ENCODE measurements at regions not wholly inside any gene's neighbourhood (a gene's known extent, or its start where the extent isn't known, plus 50 kb on each side); places are given as distances from the start of the nearest gene placed in this dataset.

DNA sequence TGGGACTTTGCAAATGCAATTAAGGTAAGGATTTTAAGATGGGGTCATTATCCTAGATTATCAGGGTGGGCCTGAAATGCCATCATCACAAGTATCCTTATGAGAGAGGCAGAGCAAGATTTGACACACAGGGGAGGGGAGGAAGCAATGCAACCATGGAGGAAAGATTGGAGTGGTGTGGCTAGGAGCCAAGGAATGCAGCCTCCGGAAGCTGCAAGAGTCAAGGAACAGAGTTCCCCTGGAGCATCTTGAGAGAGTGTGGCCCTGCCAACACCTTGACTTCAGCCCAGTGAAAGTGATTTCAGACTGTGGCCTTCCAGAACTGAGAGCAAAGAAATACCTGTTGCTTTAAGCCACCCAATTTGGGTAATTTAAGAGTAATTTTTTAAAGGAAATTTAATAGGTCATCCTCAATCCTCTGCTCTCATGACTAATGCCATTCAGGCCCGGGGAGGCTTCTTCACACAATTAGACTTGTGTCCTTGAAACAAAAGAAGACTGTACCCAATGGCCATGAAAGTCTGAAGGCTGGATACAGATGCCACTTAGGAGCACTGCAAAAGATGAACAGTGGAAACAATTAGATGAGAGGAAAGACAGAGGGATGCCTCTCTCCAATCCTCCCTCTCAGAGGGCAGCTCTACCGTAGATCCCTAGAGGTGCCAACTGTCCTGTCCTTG, 250.3 kb upstream of the ID2 start:
- Histone ChIP-seq H3K27me3 (ENCODE audit: control insufficient read depth in 2 of 2, insufficient read depth in 2 of 2, low read length in 2 of 2) (no peaks in the 10 kb centered on the region), H3K9me3 (ENCODE audit: control insufficient read depth in 2 of 2, low read length in 2 of 2) (no peaks in the 10 kb centered on the region), H3K27ac (ENCODE audit: low read depth in 2 of 2, low read length in 2 of 2) (no peak overlapping the region), H3K4me3 (ENCODE audit: low read length in 2 of 2) (no peak overlapping the region), H3K9ac (ENCODE audit: low read depth in 1 of 2, low read length in 2 of 2) (no peak overlapping the region), H3K36me3 (ENCODE audit: control insufficient read depth in 2 of 2, insufficient read depth in 2 of 2, low read length in 2 of 2) (no peaks in the 10 kb centered on the region), H3K4me1 (ENCODE audit: control insufficient read depth in 2 of 2, insufficient read depth in 2 of 2, low read length in 2 of 2) (no peaks in the 10 kb centered on the region)

DNA sequence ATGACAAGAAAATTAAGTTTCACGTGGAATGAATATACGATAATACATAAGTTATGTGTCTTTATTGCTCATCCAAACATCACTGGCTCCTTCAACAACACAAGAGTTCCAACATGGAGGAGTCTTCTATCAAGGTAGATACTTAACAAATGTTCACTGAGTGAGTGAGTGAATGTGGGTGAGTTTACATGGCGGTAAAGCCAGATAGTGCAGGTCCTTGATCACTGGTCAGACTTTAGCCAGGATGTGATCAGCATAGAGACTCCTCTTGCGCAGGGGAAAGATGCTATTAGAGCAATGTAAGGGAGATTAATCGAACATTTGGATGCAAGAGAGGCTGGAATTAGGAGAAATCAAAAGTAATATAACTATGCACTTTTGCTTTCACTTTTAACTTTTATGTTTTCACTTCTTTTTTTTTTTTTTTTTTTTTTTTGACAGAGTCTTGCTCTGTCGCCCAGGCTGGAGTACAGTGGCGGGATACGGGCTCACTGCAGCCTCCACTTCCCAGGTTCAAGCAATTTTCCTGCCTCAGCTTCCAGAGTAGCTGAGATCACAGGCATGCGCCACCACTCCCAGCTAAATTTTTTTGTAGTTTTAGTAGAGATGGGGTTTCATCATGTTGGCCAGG, 249.0 kb upstream of the ID2 start:
- H3K4me3 ChIP-seq (ENCODE audit: low read length in 2 of 2), result no peak overlapping the region
- no peaks in the 10 kb centered on the region for H3K4me1 ChIP-seq (ENCODE audit: control insufficient read depth in 2 of 2, insufficient read depth in 2 of 2, low read length in 2 of 2)
- no peaks in the 10 kb centered on the region for H3K9me3 ChIP-seq (ENCODE audit: control insufficient read depth in 2 of 2, low read length in 2 of 2)
- H3K27ac ChIP-seq (ENCODE audit: low read depth in 2 of 2, low read length in 2 of 2), result no peak overlapping the region
- no peaks in the 10 kb centered on the region for H3K36me3 ChIP-seq (ENCODE audit: control insufficient read depth in 2 of 2, insufficient read depth in 2 of 2, low read length in 2 of 2)
- H3K27me3 ChIP-seq (ENCODE audit: control insufficient read depth in 2 of 2, insufficient read depth in 2 of 2, low read length in 2 of 2), result no peaks in the 10 kb centered on the region
- H3K9ac ChIP-seq (ENCODE audit: low read depth in 1 of 2, low read length in 2 of 2), result no peak overlapping the region

DNA sequence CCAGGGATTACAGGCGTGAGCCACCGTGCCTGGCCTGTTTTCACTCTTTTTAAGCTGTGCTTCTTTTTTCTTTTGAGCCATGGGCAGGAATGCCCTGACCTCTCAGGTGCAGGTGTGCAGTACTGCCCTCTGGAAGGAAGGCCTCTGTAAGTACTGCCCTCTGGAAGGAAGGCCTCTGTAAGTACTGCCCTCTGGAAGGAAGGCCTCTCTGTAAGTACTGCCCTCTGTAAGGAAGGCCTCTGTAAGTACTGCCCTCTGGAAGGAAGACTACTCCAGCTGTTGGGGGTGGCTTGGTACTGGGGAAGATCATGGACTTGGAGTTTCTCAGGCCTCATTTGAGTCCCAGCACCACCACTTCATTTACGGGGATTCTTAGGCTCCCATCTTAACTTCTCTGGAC, 248.5 kb upstream of the ID2 start:
- H3K9me3 ChIP-seq (ENCODE audit: control insufficient read depth in 2 of 2, low read length in 2 of 2), result no peaks in the 10 kb centered on the region
- no peak overlapping the region for H3K27ac ChIP-seq (ENCODE audit: low read depth in 2 of 2, low read length in 2 of 2)

DNA sequence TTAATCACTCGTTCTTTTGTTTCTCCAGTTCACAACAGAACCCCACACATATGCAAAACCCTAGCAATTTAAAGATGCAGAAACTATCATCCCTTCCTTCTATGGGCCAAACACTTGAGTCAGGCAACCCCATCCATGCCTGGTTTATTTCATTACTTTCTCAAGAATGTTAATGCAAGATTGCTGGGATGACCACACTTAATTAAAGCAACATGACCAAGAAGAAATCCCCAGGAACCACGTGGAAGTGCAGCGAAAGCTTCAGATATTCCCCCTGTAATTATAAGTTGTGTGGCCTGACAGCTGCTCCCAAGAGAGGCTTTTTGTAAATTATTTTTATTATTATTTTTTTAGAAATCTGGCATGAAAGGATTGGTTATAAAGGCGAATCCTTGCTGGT, 246.2 kb upstream of the ID2 start:
- Histone ChIP-seq H3K4me1 (ENCODE audit: control insufficient read depth in 2 of 2, insufficient read depth in 2 of 2, low read length in 2 of 2) (peaks cover 3 to 6% of the 10 kb centered on the region in 2 donors), H3K27me3 (ENCODE audit: control insufficient read depth in 2 of 2, insufficient read depth in 2 of 2, low read length in 2 of 2) (no peaks in the 10 kb centered on the region), H3K27ac (ENCODE audit: low read depth in 2 of 2, low read length in 2 of 2) (no peak overlapping the region), H3K36me3 (ENCODE audit: control insufficient read depth in 2 of 2, insufficient read depth in 2 of 2, low read length in 2 of 2) (no peaks in the 10 kb centered on the region), H3K4me3 (ENCODE audit: low read length in 2 of 2) (no peak overlapping the region), H3K9ac (ENCODE audit: low read depth in 1 of 2, low read length in 2 of 2) (no peak overlapping the region), H3K9me3 (ENCODE audit: control insufficient read depth in 2 of 2, low read length in 2 of 2) (no peaks in the 10 kb centered on the region)

More for the DNA sequence above, 248.5 kb upstream of the ID2 start:
- H3K4me3 ChIP-seq (ENCODE audit: low read length in 2 of 2), result no peak overlapping the region
- H3K9ac ChIP-seq (ENCODE audit: low read depth in 1 of 2, low read length in 2 of 2), result no peak overlapping the region
- H3K36me3 ChIP-seq (ENCODE audit: control insufficient read depth in 2 of 2, insufficient read depth in 2 of 2, low read length in 2 of 2), result no peaks in the 10 kb centered on the region
- no peaks in the 10 kb centered on the region for H3K27me3 ChIP-seq (ENCODE audit: control insufficient read depth in 2 of 2, insufficient read depth in 2 of 2, low read length in 2 of 2)
- H3K4me1 ChIP-seq (ENCODE audit: control insufficient read depth in 2 of 2, insufficient read depth in 2 of 2, low read length in 2 of 2), result no peaks in the 10 kb centered on the region

DNA sequence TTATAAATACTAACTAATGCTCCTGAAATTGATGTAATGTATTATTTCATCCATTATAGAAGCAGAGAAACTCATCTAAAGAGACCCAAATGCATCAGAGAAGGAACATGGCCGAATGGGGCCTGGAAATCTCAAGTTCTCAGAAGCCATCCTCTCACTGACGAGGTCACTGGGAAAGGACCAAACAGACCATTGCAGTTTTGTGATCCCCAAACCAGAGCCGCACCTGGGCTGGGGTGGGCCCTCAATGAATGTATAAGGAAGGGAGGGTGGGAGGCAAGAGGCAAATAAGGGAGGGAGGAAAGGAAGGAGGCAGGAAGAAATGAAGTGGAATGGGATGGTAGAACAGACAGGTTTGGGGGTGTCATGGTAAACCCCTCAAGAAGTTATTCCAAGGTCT, 245.3 kb upstream of the ID2 start:
- H3K4me3 ChIP-seq (ENCODE audit: low read length in 2 of 2), result no peak overlapping the region
- no peak overlapping the region for H3K27ac ChIP-seq (ENCODE audit: low read depth in 2 of 2, low read length in 2 of 2)
- no peaks in the 10 kb centered on the region for H3K27me3 ChIP-seq (ENCODE audit: control insufficient read depth in 2 of 2, insufficient read depth in 2 of 2, low read length in 2 of 2)
- no peaks in the 10 kb centered on the region for H3K36me3 ChIP-seq (ENCODE audit: control insufficient read depth in 2 of 2, insufficient read depth in 2 of 2, low read length in 2 of 2)
- H3K4me1 ChIP-seq (ENCODE audit: control insufficient read depth in 2 of 2, insufficient read depth in 2 of 2, low read length in 2 of 2), result peaks cover 3 to 6% of the 10 kb centered on the region in 2 donors
- H3K9me3 ChIP-seq (ENCODE audit: control insufficient read depth in 2 of 2, low read length in 2 of 2), result no peaks in the 10 kb centered on the region
- H3K9ac ChIP-seq (ENCODE audit: low read depth in 1 of 2, low read length in 2 of 2), result no peak overlapping the region

DNA sequence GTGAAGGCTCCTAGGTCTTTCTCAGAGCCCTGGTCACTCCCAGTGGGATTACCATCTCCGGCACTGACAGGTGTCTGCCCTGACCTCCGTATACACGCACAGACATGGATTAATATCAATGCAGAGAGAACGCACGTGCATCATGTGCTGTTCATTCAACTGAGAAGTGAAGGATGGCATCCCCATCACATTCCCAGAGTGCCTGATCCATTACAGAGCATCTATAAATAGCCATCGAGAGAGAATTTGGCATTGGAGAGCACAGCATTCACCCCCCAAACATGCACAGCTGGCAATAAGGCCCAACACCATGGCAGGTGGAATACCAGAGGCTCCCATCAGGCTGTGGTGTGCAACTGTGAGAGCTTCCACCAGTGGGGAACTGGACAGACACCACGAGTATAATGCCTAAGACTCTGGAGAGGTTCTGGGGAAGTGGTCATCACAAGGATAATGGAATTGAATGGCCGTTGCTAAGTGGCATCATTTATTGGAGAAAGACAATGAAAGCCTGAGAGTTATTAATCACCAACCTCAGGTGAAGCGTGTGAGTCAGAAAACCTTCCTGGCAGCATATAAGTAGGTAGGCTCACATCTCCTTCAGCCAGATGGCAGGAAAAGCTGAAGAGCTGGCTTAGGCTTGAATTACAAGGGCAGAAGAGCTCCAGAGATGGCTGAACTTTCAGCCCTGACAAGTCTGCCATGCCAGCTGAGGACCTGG, 244.5 kb upstream of the ID2 start:
- H3K9ac ChIP-seq (ENCODE audit: low read depth in 1 of 2, low read length in 2 of 2), result no peak overlapping the region
- H3K9me3 ChIP-seq (ENCODE audit: control insufficient read depth in 2 of 2, low read length in 2 of 2), result no peaks in the 10 kb centered on the region
- peaks cover 3 to 6% of the 10 kb centered on the region in 2 donors for H3K4me1 ChIP-seq (ENCODE audit: control insufficient read depth in 2 of 2, insufficient read depth in 2 of 2, low read length in 2 of 2)
- H3K27ac ChIP-seq (ENCODE audit: low read depth in 2 of 2, low read length in 2 of 2), result no peak overlapping the region
- H3K4me3 ChIP-seq (ENCODE audit: low read length in 2 of 2), result no peak overlapping the region
- H3K27me3 ChIP-seq (ENCODE audit: control insufficient read depth in 2 of 2, insufficient read depth in 2 of 2, low read length in 2 of 2), result no peaks in the 10 kb centered on the region
- H3K36me3 ChIP-seq (ENCODE audit: control insufficient read depth in 2 of 2, insufficient read depth in 2 of 2, low read length in 2 of 2), result no peaks in the 10 kb centered on the region

DNA sequence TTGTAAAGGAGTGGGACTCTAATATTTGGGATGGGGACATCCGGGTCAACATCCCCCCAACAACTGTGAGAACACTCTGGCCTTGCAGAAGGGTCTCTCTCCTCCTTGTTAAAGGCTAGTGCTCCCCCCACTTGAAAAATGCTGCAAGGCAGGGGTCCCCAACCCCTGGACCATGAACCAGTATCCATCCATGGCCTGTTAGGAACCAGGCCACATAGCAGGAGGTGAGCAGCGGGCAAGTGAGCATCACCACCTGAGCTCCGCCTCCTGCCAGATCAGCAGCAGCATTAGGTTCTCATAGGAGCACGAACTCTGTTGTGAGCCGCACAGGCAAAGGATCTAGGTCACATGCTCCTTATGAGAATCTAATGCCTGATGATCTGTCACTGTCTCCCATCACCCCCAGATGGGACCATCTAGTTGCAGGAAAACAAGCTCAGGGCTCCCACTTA, 243.9 kb upstream of the ID2 start:
- Histone ChIP-seq H3K27ac (ENCODE audit: low read depth in 2 of 2, low read length in 2 of 2) (no peak overlapping the region), H3K9me3 (ENCODE audit: control insufficient read depth in 2 of 2, low read length in 2 of 2) (no peaks in the 10 kb centered on the region), H3K4me1 (ENCODE audit: control insufficient read depth in 2 of 2, insufficient read depth in 2 of 2, low read length in 2 of 2) (peaks cover 3 to 6% of the 10 kb centered on the region in 2 donors), H3K27me3 (ENCODE audit: control insufficient read depth in 2 of 2, insufficient read depth in 2 of 2, low read length in 2 of 2) (no peaks in the 10 kb centered on the region), H3K36me3 (ENCODE audit: control insufficient read depth in 2 of 2, insufficient read depth in 2 of 2, low read length in 2 of 2) (no peaks in the 10 kb centered on the region), H3K9ac (ENCODE audit: low read depth in 1 of 2, low read length in 2 of 2) (no peak overlapping the region), H3K4me3 (ENCODE audit: low read length in 2 of 2) (no peak overlapping the region)

DNA sequence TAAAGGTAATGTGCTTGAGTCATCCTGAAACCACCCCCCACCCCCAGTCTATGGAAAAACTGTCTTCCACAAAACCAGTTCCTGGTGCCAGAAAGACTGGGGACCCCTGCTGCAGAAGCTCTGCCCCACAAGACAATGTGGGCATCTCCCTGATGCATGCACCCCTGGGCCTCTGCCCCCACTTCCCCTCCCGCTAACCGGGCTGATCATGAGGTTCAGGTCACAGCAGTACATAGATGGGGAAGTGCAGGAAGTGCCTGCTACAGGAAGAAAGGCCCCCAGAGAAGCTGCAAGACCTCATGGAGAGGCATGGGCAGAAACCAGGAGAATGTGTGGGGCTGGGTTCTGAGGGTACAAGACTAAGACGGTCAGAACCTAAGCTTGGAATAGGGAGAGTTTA, 243.4 kb upstream of the ID2 start:
- H3K9me3 ChIP-seq (ENCODE audit: control insufficient read depth in 2 of 2, low read length in 2 of 2), result no peaks in the 10 kb centered on the region
- H3K9ac ChIP-seq (ENCODE audit: low read depth in 1 of 2, low read length in 2 of 2), result no peak overlapping the region
- no peaks in the 10 kb centered on the region for H3K27me3 ChIP-seq (ENCODE audit: control insufficient read depth in 2 of 2, insufficient read depth in 2 of 2, low read length in 2 of 2)
- H3K4me3 ChIP-seq (ENCODE audit: low read length in 2 of 2), result no peak overlapping the region
- H3K27ac ChIP-seq (ENCODE audit: low read depth in 2 of 2, low read length in 2 of 2), result no peak overlapping the region
- peaks cover 3 to 6% of the 10 kb centered on the region in 2 donors for H3K4me1 ChIP-seq (ENCODE audit: control insufficient read depth in 2 of 2, insufficient read depth in 2 of 2, low read length in 2 of 2)
- H3K36me3 ChIP-seq (ENCODE audit: control insufficient read depth in 2 of 2, insufficient read depth in 2 of 2, low read length in 2 of 2), result no peaks in the 10 kb centered on the region

DNA sequence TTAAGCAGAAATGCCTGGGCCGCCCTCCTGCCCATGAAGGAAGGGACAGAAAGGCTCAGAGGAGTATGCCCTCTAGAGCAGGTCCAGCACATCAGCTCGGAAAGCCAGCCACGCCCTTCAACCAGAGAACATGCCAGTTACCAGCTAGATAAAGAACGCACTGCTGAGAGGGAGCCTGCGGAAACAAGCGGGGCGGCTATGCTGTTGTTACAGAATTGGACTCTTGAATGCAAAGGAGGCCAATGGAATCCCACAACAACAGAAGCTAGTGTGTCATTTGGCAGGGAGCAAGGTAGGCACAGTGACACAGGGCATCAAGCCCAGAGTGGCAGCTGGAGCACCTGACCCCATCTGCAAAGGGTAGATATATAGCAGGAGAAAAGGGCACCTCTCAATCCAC, 242.9 kb upstream of the ID2 start:
- peaks cover 3 to 6% of the 10 kb centered on the region in 2 donors for H3K4me1 ChIP-seq (ENCODE audit: control insufficient read depth in 2 of 2, insufficient read depth in 2 of 2, low read length in 2 of 2)
- no peak overlapping the region for H3K4me3 ChIP-seq (ENCODE audit: low read length in 2 of 2)
- no peaks in the 10 kb centered on the region for H3K36me3 ChIP-seq (ENCODE audit: control insufficient read depth in 2 of 2, insufficient read depth in 2 of 2, low read length in 2 of 2)
- H3K9ac ChIP-seq (ENCODE audit: low read depth in 1 of 2, low read length in 2 of 2), result no peak overlapping the region
- no peaks in the 10 kb centered on the region for H3K27me3 ChIP-seq (ENCODE audit: control insufficient read depth in 2 of 2, insufficient read depth in 2 of 2, low read length in 2 of 2)
- no peak overlapping the region for H3K27ac ChIP-seq (ENCODE audit: low read depth in 2 of 2, low read length in 2 of 2)
- no peaks in the 10 kb centered on the region for H3K9me3 ChIP-seq (ENCODE audit: control insufficient read depth in 2 of 2, low read length in 2 of 2)

DNA sequence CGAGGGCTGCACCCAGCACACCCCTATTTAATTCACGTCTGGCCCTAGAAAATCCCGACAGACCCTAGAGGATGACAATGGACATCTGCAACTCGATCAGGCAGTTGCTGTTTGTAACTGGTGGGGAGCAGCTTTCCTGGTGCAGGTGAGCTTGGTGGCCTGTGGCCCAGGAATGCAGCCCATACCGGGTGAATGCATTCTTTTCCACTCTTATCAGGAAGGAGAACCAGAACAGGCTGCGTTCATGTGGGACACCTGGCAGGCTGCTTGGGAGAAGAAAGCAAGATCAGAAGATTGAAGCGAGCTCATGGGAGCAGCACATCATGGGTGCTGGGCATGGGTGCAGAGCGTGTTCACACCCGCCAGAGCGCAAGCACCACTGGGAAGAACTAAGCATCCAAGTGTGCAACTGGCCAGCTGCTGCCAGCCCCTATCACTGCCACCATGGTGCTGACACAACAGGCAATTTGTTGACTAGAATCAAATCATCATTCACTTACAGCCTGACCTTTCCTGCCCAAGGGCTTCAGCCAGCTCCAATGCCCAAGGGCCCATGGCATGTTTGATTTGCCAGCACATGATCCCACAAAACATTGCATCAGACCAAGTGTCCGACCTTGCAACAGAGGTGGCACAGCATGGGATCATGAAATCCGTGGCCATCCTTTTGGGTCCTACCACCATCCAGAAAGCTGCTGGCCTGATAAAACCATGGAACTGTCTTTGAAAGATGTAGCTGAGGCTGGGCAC, 241.7 kb upstream of the ID2 start:
- no peaks in the 10 kb centered on the region for H3K9me3 ChIP-seq (ENCODE audit: control insufficient read depth in 2 of 2, low read length in 2 of 2)
- peaks cover 3 to 6% of the 10 kb centered on the region in 2 donors for H3K4me1 ChIP-seq (ENCODE audit: control insufficient read depth in 2 of 2, insufficient read depth in 2 of 2, low read length in 2 of 2)
- H3K9ac ChIP-seq (ENCODE audit: low read depth in 1 of 2, low read length in 2 of 2), result no peak overlapping the region
- H3K4me3 ChIP-seq (ENCODE audit: low read length in 2 of 2), result no peak overlapping the region
- H3K36me3 ChIP-seq (ENCODE audit: control insufficient read depth in 2 of 2, insufficient read depth in 2 of 2, low read length in 2 of 2), result no peaks in the 10 kb centered on the region
- no peak overlapping the region for H3K27ac ChIP-seq (ENCODE audit: low read depth in 2 of 2, low read length in 2 of 2)
- no peaks in the 10 kb centered on the region for H3K27me3 ChIP-seq (ENCODE audit: control insufficient read depth in 2 of 2, insufficient read depth in 2 of 2, low read length in 2 of 2)
